NCI-H1930 (cell line): ENCODE measurements at regions not wholly inside any gene's neighbourhood (a gene's known extent, or its start where the extent isn't known, plus 50 kb on each side); places are given as distances from the start of the nearest gene placed in this dataset.
"Not testable (repeated sequence)": the region's sequence is repeated elsewhere in the genome, so short reads cannot be mapped to it uniquely, and the experiment has no call there.

Source experiments
- DNase-seq, 2 experiments: peaks; one replicate each; lab custom pipeline; 2025; lab: John Stamatoyannopoulos, UW

DNA sequence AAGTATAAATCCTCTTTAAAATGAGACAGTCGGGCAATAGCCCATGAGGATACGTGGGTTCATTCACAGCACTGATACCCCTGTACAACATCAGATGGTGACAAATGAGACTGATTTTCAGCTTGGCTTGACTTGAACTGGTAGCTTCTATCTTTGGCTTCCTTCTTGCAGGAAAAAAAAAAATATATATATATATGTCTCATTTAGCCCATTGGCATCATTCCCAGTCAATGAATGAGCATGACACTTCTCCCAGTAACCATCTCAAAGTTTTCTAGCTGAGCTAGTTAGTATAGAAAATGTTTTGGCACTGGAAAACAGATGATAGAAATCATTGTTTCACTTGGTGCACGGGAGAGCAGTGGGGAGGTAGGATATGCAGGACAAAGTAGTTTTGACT is 222.5 kb upstream of the TAS2R1 start:
- DNase-seq: no peak

DNA sequence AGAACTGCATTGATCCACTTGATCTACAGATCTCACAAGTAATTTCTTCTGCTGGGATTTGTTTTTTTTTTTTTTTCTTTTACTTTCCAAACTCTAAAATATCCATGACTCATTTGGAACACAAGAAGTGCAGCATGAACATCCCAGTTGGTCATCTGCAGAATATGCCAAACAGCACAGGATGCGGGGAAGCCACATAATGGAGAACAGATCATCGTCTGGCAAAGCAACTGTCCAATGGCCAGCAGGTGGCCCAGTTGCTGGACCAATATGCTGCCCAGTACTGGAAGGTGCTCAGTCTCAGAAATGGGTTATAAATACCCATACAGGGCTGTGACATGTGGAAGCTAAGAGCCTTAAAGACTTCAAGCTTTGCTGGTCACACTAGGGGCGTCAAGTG is 221.3 kb upstream of the TAS2R1 start:
- DNase-seq: no peak

DNA sequence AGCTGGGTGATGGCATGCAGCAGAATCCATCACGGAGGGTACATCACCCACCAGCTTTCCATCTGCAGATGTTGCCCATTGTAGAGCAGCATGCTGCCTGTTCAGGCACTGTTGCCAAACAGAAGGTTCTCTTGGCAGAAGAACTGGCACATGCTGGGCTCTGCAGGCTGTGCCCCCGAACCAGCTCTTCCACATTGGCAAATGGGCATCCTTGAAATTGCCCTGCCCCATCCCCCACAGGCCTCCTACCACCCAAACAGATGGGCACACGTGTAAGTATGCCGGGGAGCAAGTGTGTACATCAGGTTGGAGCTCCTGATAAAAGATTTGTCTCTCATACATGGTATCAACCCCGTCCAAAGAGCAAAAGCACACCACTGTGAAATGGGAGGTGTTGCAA is 220.3 kb upstream of the TAS2R1 start:
- DNase-seq: no peak

DNA sequence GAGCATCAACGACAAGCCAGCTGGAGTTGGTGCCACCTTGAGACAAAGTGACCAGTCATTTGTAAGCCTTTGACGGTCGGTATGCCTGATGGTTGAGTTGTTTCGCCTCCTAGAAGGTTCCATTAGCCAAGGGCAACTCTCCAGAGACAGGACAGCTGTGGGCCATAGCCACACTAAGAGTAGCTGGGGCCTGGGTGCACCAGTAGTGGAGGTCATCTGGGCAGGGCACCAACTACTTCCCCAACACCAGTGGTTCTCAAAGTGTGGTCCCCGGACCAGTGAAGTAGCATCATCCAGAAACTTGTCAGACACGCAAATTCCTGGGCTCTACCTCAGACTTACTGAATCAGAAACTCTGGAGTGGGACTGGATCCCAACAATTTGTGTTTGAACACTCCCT is 217.5 kb upstream of the TAS2R1 start:
- no peak for DNase-seq

DNA sequence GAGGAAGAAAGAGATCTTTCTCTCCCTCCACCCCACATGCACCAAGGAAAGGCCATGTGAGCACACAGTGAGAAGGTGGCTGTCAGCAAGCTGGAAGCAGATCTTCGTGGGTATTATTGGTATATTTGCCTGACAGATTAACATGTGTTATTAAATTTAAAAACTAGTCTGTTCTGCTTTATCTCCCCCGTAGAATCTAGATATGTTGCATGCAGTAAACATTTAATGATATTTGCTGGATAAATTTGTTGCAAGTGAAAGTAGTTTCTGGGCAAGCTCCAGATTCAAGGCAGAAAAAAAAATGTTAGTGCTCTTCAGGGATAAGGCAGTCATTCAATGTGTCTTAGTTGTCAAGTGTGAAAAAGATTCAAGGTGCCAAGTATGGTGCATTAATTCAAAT is 215.0 kb upstream of the TAS2R1 start:
- no peak for DNase-seq

DNA sequence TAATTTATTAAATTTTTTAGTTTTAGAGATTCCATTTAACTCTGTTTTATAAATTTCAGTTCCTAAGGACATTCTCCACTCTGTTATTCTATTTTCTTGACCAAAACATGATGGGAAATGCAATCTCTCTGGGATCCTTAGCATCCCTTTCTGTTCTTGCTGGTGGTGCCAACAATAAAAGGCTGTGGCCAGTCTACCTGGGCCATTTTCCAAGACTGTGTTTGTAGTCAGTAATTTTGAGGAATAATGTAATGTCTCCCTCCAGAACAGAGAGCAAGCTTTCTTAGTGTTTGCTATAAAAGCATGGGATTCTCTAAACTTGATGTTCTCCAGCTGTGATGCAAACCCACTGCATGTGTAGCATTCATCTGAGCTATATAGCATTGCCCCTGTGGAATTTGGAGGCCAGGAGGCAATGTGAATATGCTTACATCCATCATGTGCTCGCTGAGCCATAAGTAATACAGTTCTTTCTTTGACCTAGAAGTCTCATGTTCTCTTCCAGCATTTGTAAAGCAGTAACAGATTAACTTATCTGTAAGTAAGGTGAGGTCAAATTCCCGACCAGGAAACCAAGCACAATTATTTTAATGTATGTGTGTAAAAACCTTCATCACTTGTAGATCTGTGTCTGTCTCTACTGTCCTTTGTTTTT is 211.5 kb upstream of the TAS2R1 start:
- DNase-seq: no peak

DNA sequence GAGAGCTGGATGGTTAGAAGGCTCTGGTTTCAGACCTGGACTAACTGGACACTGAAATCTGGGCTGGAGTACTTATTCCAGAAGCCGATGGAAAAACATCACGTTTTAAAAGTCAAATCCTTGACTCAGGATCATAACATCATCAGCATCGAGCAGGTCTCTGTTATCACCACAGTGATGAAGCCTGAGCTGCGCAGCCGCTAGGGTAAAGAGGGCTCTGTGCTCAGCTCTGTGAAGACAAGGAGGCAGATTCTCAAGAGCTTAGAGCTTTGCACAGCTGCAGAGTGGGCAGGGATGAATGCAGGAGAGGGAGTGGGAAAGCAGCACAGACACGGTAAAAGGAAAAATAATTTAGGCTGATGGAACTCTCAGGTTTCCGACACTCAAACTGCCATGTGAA is 208.8 kb upstream of the TAS2R1 start:
- DNase-seq: no peak

DNA sequence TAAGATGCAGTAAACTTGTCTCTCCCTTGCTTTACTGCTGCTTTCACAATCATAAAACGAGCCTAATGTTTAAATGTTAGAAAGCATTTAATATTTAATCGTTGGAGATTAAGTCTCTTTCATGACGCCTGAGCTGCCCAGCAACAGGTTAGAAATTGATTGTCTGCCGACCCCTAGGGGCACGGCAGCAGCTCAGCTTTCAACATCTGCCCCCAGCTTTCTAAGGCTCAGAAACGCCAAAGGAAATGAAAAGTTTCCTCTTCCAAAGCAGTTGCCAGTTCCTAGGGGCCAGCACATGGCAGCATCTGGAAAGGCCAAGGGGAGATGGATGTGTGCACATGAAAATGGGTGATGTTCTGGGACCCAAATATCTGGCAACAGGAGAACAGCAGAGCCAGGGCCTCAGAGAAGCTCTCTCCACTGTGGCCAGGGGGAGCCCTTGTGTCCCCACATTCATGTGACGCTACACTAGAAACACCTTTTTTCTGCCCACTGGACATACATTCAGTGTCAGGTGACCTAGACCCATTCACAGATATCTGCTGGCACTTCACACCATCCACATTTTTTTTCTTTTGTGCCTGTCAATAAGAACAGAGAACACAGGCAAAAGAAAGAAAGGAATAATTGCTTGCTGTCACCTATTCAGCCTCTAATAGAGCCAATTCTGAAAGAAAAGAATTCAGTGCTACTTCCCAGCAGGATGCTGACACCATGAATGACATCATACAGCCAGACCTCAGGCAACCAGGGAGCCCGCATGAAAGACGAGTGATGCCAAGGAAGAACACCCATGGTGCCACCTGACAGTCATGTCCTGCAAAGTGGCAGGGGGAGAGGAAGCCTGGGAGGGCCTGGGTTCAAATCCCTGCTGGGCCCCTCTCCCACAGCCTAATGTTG is 205.0 kb upstream of the TAS2R1 start:
- DNase-seq: no peak

DNA sequence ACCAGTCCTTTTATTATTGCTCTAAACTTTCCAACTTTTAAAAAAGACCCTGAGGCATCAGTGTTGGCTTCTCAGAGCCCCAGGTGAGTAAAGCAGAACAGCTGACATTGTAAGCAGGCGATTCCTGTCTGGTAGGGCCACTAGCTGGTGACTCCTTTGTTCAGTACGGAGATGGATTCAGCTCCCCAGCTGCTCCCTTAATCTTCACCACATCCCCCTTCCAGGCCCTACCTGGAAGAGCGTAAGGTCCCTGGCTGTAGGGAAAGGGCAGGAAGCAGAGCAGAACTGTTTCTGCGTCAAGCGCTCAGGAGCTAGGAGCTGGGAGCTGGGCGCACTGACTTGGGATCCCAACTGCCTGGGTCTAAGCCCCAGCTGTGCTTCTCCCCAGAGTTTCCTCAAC is 203.7 kb upstream of the TAS2R1 start:
- no peak for DNase-seq

DNA sequence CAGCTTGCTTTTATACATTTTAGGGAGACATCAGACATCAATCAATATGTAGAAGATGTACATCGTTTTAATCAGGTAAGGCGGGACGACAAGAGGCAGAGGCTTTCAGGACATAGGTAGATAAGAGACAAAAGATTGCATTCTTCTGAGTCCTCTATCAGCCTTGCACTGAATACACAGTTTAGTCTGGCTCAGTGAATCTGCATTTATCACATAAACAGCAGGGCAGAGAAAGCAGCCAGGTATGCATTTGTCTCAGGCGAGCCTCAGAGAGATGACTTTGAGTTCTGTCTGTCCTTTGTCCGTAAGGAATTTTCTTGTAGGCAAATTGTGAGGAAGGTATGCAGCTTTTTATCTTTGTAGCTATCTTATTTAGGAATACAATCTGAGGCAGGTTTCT is 202.8 kb upstream of the TAS2R1 start:
- no peak for DNase-seq

DNA sequence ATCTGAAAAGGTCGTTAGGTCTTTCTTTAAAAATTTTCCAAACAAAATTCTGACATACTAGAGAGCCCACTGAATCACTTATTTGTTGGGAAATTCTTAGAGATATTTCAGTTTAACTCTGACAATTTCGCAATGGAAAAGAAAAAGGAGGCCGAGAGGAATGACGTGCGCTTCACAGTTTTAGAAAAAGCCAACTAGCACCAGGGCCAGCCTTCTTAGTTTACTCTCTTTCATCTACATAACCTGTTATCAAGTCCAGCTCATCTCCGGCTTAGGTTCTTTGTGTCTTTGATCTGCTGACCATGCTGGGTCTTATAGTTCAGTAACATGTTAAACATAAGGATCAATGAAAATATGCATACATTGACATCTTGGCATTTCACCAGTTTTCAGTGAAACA is 201.7 kb upstream of the TAS2R1 start:
- DNase-seq: no peak

DNA sequence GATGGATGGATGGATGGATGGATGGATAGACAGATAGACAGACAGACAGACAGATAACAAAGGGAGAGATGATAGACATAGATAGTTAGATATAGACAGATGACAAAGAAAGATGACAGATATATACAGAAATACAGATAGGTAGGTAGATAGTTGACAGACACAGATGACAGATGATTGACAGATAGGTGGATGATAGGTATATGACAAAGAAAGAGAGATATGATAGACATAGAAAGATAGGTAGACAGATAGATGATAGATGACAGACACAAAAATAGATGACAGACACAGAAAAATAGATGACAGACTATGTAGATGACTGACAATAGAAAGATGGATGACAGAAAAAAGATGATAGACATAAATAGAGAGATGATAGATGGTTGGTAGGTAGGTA is 200.0 kb upstream of the TAS2R1 start:
- DNase-seq: no peak

DNA sequence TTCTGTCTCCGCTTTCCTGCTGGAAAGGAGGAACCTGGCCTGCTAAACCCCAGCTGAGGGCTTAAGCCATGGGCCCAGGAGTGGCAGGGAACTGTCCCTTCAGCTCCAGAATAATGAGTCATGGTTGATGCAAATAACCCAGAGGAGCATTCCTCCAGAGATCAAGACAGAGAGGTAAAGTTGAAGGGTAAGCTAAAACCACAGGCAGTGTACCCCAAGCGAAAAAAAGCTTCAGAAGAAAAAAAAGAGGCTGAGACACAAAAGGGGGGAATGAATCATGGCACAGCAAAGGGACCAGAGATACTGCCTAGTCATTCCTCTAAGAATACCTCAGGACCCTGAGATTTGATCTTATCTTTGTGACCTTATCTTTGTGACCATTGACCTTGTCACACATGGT is 199.5 kb upstream of the TAS2R1 start:
- no peak for DNase-seq

DNA sequence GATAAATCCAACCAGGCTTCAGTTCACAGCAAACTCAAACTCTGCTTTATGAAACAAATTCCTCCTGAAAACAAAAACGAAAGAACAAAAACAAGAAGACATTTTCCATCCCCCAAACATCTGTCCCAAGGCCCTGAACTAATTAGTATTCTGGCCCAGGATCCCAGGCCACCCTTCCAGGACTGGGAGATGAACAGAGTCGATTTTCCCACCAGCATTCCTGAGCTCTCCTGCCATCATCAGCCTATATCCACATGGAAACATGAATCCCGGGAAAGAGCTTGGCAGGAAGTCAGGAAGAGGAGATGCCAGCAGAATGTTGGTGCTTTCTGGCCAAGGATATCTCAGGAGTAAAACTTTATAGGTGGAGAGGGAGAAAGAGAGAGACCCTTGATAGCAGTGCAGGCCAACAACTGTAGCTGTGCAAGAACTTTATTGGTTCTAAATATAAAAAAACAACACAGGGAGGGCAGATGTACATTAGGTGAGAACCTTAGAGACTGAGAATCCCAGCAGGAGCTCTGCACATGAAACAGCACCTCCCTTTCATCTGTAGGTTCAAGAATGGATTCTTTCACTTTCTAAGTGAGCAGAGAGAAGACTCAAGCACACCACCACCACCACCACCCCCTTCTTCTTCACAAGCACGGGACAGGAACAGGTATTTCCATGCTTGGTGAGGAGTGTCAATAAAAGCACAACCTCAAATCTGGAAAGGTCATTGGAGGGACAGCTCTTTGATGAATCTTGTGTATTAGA is 190.7 kb upstream of the TAS2R1 start:
- DNase-seq: no peak

DNA sequence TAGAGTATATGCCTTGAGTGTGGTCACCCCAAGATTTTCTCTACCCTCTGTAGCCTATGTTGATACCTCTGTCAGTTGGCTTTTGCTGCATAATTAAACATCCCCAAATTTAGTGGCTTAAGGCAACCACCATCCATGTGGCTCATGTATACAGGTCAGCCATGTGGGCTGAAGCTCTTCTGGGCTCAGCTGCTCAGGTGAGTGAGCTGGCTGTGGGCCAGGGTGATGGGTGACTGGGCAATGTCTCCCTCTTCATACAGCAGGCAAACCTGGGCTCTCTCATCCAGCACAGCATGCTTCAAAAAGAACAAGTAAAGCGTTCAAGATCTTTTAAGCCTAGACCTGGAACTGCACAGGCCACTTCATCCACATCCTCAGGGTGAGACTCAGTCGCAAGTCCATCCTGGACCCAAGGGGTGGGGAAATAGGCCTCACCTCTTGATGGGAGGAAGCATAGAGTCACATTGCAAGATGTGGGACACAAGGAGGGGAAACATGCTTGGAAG is 188.2 kb upstream of the TAS2R1 start:
- no peak for DNase-seq

DNA sequence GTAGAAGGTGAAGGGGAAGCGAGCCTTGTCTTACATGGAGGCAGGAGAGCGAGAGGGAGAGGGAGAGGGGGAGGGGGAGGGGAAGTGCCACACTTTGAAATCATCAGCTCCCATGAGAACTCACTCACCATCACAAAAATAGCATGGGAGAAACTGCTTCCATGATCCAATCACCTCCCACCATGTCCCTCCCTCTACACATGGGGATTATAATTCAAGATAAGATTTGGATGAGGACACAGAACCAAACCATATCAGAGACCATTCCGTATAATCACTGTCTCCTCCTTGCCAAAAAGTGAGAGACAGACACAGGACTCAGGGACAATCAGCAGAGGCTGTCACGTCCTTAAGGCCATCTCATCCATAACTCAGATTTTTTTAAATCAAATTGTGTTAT is 187.7 kb upstream of the TAS2R1 start:
- no peak for DNase-seq

DNA sequence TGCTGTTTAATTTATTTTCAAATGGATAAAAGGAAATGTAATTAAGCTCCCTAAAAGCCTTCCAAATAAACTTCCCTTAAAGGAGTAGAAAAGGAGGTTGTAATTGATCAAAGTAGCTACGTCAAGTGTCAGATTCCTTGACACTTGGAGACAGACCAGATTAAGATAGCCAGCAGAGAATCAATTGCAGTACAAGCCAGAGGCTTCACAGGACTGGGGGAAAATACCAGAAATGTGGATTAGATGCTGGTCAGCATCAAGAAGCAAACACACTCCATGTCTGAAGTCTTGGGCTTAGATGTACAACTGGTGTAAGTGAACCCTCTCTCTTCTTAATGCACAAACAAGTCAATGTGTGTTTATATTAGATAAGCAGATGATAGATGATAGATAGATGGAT is 184.9 kb upstream of the TAS2R1 start:
- no peak for DNase-seq

DNA sequence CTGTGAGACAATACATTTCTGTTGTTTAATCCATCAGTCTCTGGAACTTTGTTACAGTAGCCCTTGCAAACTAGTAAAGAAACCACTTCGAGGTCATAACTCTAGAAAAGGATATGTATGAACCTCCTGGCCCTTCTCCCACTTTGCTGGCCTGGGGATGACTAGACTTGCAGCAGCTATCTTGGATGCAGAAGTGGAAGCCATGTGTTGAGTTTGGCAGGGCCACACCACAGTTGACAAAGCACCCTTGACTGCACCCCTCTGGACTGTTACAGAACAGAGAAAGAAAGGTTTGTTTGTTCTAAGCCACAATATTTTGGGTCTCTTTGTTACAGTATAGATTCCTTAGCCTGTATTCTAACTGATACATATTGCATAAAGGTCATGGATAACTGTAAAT is 183.2 kb upstream of the TAS2R1 start:
- no peak for DNase-seq

DNA sequence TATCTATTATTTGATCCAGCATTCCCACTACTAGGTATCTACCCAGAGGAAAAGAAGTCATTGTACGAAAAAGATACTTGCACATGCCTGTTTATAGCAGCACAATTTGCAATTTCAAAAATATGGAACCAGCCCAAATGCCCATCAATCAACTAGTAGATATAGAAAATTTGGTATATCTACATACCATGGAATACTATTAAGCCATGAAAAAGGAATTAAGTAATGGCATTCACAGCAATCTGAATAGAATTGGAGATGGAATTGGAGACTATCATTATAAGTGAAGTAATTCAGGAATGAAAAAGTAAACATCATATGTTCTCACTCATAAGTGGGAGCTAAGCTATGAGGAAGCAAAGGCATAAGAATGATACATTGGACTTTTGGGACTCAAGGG is 177.2 kb upstream of the TAS2R1 start:
- not testable (repeated sequence) for DNase-seq

DNA sequence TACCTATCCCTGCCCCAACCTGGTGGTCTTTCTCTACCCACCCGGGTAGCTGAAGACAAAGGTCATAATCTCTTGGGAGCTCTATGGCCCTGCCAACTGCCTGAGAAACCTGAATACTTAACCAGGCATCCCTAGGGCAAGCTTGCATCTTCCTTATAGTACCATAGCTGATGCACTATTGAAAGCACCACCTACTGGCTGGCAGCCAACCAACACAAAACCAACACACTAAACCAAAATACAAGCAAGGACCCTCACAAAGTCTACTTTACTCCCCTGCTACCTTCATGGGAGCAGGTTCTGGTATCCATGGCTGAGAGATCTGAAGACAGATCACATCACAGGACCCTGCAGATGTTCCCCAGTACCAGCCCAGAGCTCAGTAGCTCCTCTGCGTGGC is 171.8 kb upstream of the TAS2R1 start:
- no peak for DNase-seq

DNA sequence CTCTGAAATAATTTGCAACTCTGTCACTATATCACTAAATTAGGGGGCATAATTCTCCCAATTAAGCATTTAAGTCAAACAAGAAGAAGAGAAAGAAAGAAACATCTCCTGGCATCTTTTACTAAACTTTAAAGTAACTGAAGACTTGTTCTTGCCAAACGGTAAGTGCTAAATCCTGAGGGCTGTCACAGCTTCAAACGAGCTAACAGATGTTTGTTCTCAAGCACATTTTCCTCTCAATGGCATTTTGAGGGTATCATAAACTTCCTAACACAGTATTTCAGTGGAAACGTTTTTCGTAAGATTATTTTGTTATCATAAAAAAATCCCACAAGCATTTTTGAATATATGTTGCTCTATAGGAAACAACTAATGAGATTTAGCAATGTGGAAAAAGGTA is 169.5 kb upstream of the TAS2R1 start:
- DNase-seq: no peak

DNA sequence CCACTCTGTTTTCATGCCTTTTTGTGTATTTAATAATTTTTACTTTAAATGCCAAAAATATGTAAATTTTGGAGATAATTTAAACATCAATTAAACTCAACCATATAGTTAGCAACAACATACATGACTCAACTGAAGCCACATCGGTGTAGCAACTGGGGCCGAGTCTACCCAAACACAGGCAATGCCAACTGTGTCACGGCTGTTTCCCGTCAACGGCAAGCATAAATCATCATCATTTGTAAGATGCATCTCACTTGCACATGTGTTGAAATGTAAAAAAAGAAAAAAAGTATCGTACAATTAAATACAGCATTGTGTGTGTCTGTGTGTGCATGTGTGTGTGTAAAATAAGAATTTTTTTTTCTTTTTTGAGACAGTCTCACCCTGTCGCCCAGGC is 160.1 kb upstream of the TAS2R1 start:
- DNase-seq: no peak

DNA sequence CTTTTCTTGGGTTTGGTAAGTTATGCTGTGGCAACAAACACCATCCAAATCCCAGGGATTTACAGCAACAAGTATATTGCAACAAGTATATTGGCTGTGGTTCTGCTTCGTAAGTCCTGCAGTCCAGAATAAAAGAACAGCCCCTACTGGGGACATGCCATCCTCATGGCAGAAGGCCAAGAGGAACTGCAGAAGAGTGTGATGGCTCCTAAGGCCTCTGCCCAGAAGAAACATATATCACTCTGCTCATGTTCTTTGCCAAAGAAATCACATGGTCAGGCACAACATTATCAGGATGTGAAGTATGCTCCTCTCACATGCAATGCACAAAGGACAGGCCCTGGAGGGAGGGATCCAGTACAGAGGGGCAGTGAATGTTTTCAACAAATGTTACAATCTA is 159.6 kb upstream of the TAS2R1 start:
- no peak for DNase-seq
